CD1c-positive myeloid dendritic cell (primary cell): ENCODE measurements at regions not wholly inside any gene's neighbourhood (a gene's known extent, or its start where the extent isn't known, plus 50 kb on each side); places are given as distances from the start of the nearest gene placed in this dataset.

Experiments
- DNase-seq: peaks from one replicate; pipeline ENCODE4 v3.0.0-alpha.2; 2016; ENCODE audit errors: extremely low spot score

- DNase-seq: no peak
Measured at GRCh38 chr4:156710365-156711192, 261.0 kb downstream of the PDGFC start.

- no peak for DNase-seq
Measured at GRCh38 chr4:156705311-156705710, 266.3 kb downstream of the PDGFC start.

- DNase-seq: no peak
Measured at GRCh38 chr4:156695163-156695562, 276.4 kb downstream of the PDGFC start.

- no peak for DNase-seq
Measured at GRCh38 chr4:156694413-156694812, 277.2 kb downstream of the PDGFC start.

- DNase-seq: no peak
Measured at GRCh38 chr4:156693557-156693956, 278.0 kb downstream of the PDGFC start.

GRCh38 chr4:156692016-156692415 lies 279.6 kb downstream of the PDGFC start:
- DNase-seq: no peak

- DNase-seq: no peak
Measured at GRCh38 chr4:156690572-156690971, 281.0 kb downstream of the PDGFC start.

GRCh38 chr4:156686120-156686519 lies 285.5 kb downstream of the PDGFC start:
- no peak for DNase-seq

GRCh38 chr4:156685308-156685707 lies 286.3 kb downstream of the PDGFC start:
- DNase-seq: no peak

GRCh38 chr4:156677656-156678055 lies 293.9 kb downstream of the PDGFC start:
- no peak for DNase-seq

GRCh38 chr4:156677131-156677531 lies 294.5 kb downstream of the PDGFC start:
- DNase-seq: no peak

GRCh38 chr4:156676116-156676851 lies 295.3 kb downstream of the PDGFC start:
- no peak for DNase-seq

- no peak for DNase-seq
Measured at GRCh38 chr4:156673483-156673882, 298.1 kb downstream of the PDGFC start.

GRCh38 chr4:156672492-156673305 lies 298.9 kb downstream of the PDGFC start:
- no peak for DNase-seq

GRCh38 chr4:156665780-156666366 lies 305.7 kb downstream of the PDGFC start:
- DNase-seq: no peak

GRCh38 chr4:156663663-156664062 lies 307.9 kb downstream of the PDGFC start:
- DNase-seq: no peak

- DNase-seq: no peak
Measured at GRCh38 chr4:156662921-156663320, 308.7 kb downstream of the PDGFC start.

GRCh38 chr4:156661555-156661954 lies 310.0 kb downstream of the PDGFC start:
- no peak for DNase-seq

GRCh38 chr4:156660465-156660864 lies 311.1 kb downstream of the PDGFC start:
- DNase-seq: no peak

GRCh38 chr4:156659983-156660382 lies 311.6 kb downstream of the PDGFC start:
- no peak for DNase-seq

- no peak for DNase-seq
Measured at GRCh38 chr4:156659570-156659969, 312.0 kb downstream of the PDGFC start.

- DNase-seq: no peak
Measured at GRCh38 chr4:156656896-156657295, 314.7 kb downstream of the PDGFC start.
